Liver (tissue), 3 donors: ENCODE measurements at regions not wholly inside any gene's neighbourhood (a gene's known extent, or its start where the extent isn't known, plus 50 kb on each side); places are given as distances from the start of the nearest gene placed in this dataset.

ENCODE experiments used
- CTCF ChIP-seq: fragments of 150-350 bp; IDR thresholded peaks from 2 replicates; pipeline ENCODE4 v1.5.1; 2017; ENCODE audit warnings: improper control_type of control experiment, low read depth, low read length; ENCODE audit not compliant: missing input control
- FOXA1 ChIP-seq: IDR thresholded peaks from 2 replicates; pipeline ENCODE4 v1.6.1; 2016; ENCODE audit warnings: antibody characterized with exemption
- HNF4A ChIP-seq, 2 donors: conservative IDR thresholded peaks; 2 replicates each; pipeline ENCODE4 v1.6.1; 2016; ENCODE audit warnings: antibody characterized with exemption in 2 of 2, mild to moderate bottlenecking in 2 of 2
- donor health status: healthy.
- donor health status: healthy.

GRCh38 chr2:224163566-224164307 lies 124.7 kb upstream of the SERPINE2 start:
- TF ChIP-seq FOXA1 = no peak
- no peak for TF ChIP-seq CTCF
- no peak for TF ChIP-seq HNF4A (conservative IDR thresholded peaks at IDR 0.05)
